ENCODE measurements at regions not wholly inside any gene's neighbourhood (a gene's known extent, or its start where the extent isn't known, plus 50 kb on each side); places are given as distances from the start of the nearest gene placed in this dataset.
"Not testable (repeated sequence)": the region's sequence is repeated elsewhere in the genome, so short reads cannot be mapped to it uniquely, and the experiment has no call there.

DNA sequence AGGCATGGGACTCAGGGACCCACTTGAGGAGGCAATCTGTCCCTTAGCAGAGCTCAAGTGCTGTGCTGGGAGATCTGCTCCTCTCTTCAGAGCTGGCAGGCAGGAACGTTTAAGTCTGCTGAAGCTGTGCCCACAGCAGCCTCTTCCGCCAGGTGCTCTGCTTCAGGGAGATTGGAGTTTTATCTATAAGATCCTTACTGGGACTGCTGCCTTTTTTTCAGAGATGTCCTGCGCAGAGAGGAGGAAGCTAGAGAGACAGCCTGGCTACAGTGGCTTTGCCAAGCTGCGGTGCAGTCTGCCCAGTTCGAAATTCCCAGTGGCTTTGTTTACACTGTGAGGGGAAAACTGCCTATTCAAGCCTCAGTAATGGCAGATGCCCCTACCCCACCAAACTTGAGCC is 329.8 kb downstream of the BMPER start:
- H3K27ac ChIP-seq (ENCODE audit: low read depth, low read length); H3K4me3 ChIP-seq (ENCODE audit: low read depth, low read length); H3K9ac ChIP-seq (ENCODE audit: low read length); H3K27me3 ChIP-seq (ENCODE audit: control insufficient read depth, insufficient read depth, low read length); H3K4me1 ChIP-seq (ENCODE audit: control insufficient read depth, insufficient read depth, low read length); H3K36me3 ChIP-seq (ENCODE audit: control insufficient read depth, insufficient read depth, low read length); H3K9me3 ChIP-seq (ENCODE audit: control insufficient read depth, insufficient read depth, low read depth, low read length): not testable (repeated sequence)

GRCh38 chr7:34236057-34236456 is 330.7 kb downstream of the BMPER start:
- no peak overlapping the region for H3K9ac ChIP-seq (ENCODE audit: low read length)
- H3K36me3 ChIP-seq (ENCODE audit: control insufficient read depth, insufficient read depth, low read length), result no peaks in the 10 kb centered on the region
- H3K27ac ChIP-seq (ENCODE audit: low read depth, low read length), result no peak overlapping the region
- H3K9me3 ChIP-seq (ENCODE audit: control insufficient read depth, insufficient read depth, low read depth, low read length), result no peaks in the 10 kb centered on the region
- H3K27me3 ChIP-seq (ENCODE audit: control insufficient read depth, insufficient read depth, low read length), result no peaks in the 10 kb centered on the region
- no peaks in the 10 kb centered on the region for H3K4me1 ChIP-seq (ENCODE audit: control insufficient read depth, insufficient read depth, low read length)
- no peak overlapping the region for H3K4me3 ChIP-seq (ENCODE audit: low read depth, low read length)

- no peak overlapping the region for H3K9ac ChIP-seq (ENCODE audit: low read length)
- H3K36me3 ChIP-seq (ENCODE audit: control insufficient read depth, insufficient read depth, low read length), result no peaks in the 10 kb centered on the region
- H3K27ac ChIP-seq (ENCODE audit: low read depth, low read length), result no peak overlapping the region
- H3K9me3 ChIP-seq (ENCODE audit: control insufficient read depth, insufficient read depth, low read depth, low read length), result no peaks in the 10 kb centered on the region
- no peaks in the 10 kb centered on the region for H3K27me3 ChIP-seq (ENCODE audit: control insufficient read depth, insufficient read depth, low read length)
- no peaks in the 10 kb centered on the region for H3K4me1 ChIP-seq (ENCODE audit: control insufficient read depth, insufficient read depth, low read length)
- H3K4me3 ChIP-seq (ENCODE audit: low read depth, low read length), result no peak overlapping the region
Observed at GRCh38 chr7:34236839-34237492, 331.6 kb downstream of the BMPER start.

DNA sequence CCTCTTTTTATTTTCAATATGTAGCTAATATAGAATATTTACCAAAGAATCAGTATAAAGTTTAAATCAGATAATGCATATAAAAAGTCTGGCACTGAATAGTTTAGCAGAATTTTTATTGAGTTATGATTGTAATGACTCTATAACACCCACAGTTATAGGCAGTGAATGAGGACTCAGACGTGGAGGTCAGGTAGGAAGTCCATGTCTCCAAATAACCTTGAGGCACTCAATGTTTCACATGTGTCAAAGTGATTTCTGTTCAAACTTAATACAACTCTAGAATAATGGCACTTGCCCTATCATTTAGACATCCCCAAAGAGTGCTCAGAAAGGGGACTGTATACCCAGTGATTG is 332.1 kb downstream of the BMPER start:
- H3K9me3 ChIP-seq (ENCODE audit: control insufficient read depth, insufficient read depth, low read depth, low read length), result no peaks in the 10 kb centered on the region
- no peak overlapping the region for H3K27ac ChIP-seq (ENCODE audit: low read depth, low read length)

GRCh38 chr7:34240417-34240816 is 335.1 kb downstream of the BMPER start:
- Histone ChIP-seq H3K36me3 (ENCODE audit: control insufficient read depth, insufficient read depth, low read length) (no peaks in the 10 kb centered on the region), H3K9ac (ENCODE audit: low read length) (no peak overlapping the region), H3K27me3 (ENCODE audit: control insufficient read depth, insufficient read depth, low read length) (no peaks in the 10 kb centered on the region), H3K9me3 (ENCODE audit: control insufficient read depth, insufficient read depth, low read depth, low read length) (no peaks in the 10 kb centered on the region), H3K4me3 (ENCODE audit: low read depth, low read length) (no peak overlapping the region), H3K4me1 (ENCODE audit: control insufficient read depth, insufficient read depth, low read length) (peaks cover 2% of the 10 kb centered on the region; the same call in 1 of the 2 replicates), H3K27ac (ENCODE audit: low read depth, low read length) (no peak overlapping the region)

More for the DNA sequence above, 332.1 kb downstream of the BMPER start:
- Histone ChIP-seq H3K27me3 (ENCODE audit: control insufficient read depth, insufficient read depth, low read length) (no peaks in the 10 kb centered on the region), H3K9ac (ENCODE audit: low read length) (no peak overlapping the region), H3K4me3 (ENCODE audit: low read depth, low read length) (no peak overlapping the region), H3K4me1 (ENCODE audit: control insufficient read depth, insufficient read depth, low read length) (no peaks in the 10 kb centered on the region), H3K36me3 (ENCODE audit: control insufficient read depth, insufficient read depth, low read length) (no peaks in the 10 kb centered on the region)

DNA sequence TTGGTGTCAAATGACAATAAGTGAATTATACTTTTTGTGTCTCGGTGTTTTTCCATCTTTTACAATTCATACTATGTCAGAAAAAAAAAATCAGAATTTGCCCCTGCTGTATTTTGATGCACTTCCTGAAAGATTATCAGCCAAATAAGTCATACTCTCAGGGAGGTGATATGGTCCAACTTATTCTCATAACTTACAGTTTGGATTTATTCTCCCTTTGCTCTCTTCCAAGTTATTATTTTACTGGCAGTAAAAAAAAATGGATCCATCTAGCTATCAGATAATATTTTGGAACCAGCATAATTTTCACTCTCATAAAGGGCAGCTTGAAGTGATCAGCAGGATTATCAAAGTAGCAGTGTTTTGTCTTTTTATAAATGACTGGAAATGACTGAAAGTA is 337.1 kb downstream of the BMPER start:
- no peak overlapping the region for H3K4me3 ChIP-seq (ENCODE audit: low read depth, low read length)
- H3K27me3 ChIP-seq (ENCODE audit: control insufficient read depth, insufficient read depth, low read length), result no peaks in the 10 kb centered on the region
- no peaks in the 10 kb centered on the region for H3K36me3 ChIP-seq (ENCODE audit: control insufficient read depth, insufficient read depth, low read length)
- H3K4me1 ChIP-seq (ENCODE audit: control insufficient read depth, insufficient read depth, low read length), result peaks cover 2% of the 10 kb centered on the region; the same call in 1 of the 2 replicates
- no peak overlapping the region for H3K9ac ChIP-seq (ENCODE audit: low read length)
- H3K27ac ChIP-seq (ENCODE audit: low read depth, low read length), result no peak overlapping the region
- no peaks in the 10 kb centered on the region for H3K9me3 ChIP-seq (ENCODE audit: control insufficient read depth, insufficient read depth, low read depth, low read length)

DNA sequence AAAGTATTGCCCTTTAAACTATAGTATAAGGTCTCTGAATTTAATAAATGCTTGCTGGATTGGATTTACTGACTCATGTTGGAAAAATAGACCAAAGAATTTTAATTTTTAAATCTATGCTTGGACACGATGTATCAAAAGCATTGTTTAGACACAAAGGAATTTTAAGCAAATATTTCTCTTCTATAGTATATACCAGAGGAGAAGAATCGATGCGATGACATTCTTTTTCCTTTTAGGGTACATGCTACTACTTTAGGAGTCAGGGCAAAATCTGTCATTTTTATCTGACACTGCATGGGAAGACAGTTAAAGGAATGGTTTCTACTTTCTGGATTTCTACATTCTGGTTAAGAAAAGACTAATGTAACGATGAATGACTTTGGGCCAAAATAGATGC is 339.9 kb downstream of the BMPER start:
- Histone ChIP-seq H3K4me3 (ENCODE audit: low read depth, low read length) (no peak overlapping the region), H3K9ac (ENCODE audit: low read length) (no peak overlapping the region), H3K36me3 (ENCODE audit: control insufficient read depth, insufficient read depth, low read length) (no peaks in the 10 kb centered on the region), H3K4me1 (ENCODE audit: control insufficient read depth, insufficient read depth, low read length) (peaks cover 2% of the 10 kb centered on the region; the same call in 1 of the 2 replicates), H3K27ac (ENCODE audit: low read depth, low read length) (no peak overlapping the region), H3K9me3 (ENCODE audit: control insufficient read depth, insufficient read depth, low read depth, low read length) (no peaks in the 10 kb centered on the region), H3K27me3 (ENCODE audit: control insufficient read depth, insufficient read depth, low read length) (no peaks in the 10 kb centered on the region)

DNA sequence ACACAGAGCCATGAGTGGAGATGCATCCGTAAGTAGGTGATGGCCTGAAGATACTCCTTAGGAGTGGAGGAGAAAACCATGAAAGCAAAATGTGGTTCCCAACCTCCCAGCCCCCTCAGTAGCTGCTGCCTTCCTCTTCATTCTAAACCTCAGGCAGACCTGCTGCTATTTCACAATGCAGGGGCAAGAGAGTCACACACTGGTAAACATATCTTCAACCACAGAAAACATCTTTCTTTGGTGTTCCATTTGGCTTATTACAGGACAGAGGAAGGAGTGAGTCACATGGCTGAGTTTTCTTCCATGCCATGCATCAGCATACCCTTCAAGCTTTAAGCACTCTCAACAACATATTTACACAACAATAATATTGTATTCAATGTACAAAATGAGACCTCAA is 342.1 kb downstream of the BMPER start:
- H3K4me3 ChIP-seq (ENCODE audit: low read depth, low read length), result no peak overlapping the region
- H3K9ac ChIP-seq (ENCODE audit: low read length), result no peak overlapping the region
- H3K36me3 ChIP-seq (ENCODE audit: control insufficient read depth, insufficient read depth, low read length), result no peaks in the 10 kb centered on the region
- no peak overlapping the region for H3K27ac ChIP-seq (ENCODE audit: low read depth, low read length)
- no peaks in the 10 kb centered on the region for H3K9me3 ChIP-seq (ENCODE audit: control insufficient read depth, insufficient read depth, low read depth, low read length)
- no peaks in the 10 kb centered on the region for H3K27me3 ChIP-seq (ENCODE audit: control insufficient read depth, insufficient read depth, low read length)
- peaks cover 2% of the 10 kb centered on the region; the same call in 1 of the 2 replicates for H3K4me1 ChIP-seq (ENCODE audit: control insufficient read depth, insufficient read depth, low read length)

DNA sequence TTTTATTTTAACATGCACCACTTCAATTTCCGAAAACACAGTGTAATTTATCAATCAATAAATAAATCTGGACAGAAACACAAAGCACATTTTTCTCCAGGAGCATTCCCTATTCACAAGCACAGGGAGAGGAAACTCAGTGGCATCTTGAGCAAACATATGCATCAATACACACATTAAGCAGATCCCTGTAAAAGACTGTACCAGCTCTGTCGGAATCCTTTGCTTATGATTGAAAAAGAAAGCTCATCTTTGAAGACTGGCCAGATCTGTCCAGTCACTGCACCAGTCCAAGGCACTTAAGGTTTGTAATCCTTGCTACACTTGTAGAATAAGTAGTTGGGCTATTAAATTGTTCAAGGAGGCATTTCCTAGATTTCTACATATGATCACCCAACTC is 343.9 kb downstream of the BMPER start:
- H3K4me1 ChIP-seq (ENCODE audit: control insufficient read depth, insufficient read depth, low read length), result peaks cover 2% of the 10 kb centered on the region; the same call in 1 of the 2 replicates
- H3K4me3 ChIP-seq (ENCODE audit: low read depth, low read length), result no peak overlapping the region
- H3K27ac ChIP-seq (ENCODE audit: low read depth, low read length), result no peak overlapping the region
- H3K9ac ChIP-seq (ENCODE audit: low read length), result no peak overlapping the region
- no peaks in the 10 kb centered on the region for H3K36me3 ChIP-seq (ENCODE audit: control insufficient read depth, insufficient read depth, low read length)
- no peaks in the 10 kb centered on the region for H3K27me3 ChIP-seq (ENCODE audit: control insufficient read depth, insufficient read depth, low read length)
- H3K9me3 ChIP-seq (ENCODE audit: control insufficient read depth, insufficient read depth, low read depth, low read length), result no peaks in the 10 kb centered on the region

GRCh38 chr7:34260279-34260678 is 354.9 kb downstream of the BMPER start:
- H3K27ac ChIP-seq (ENCODE audit: low read depth, low read length), result no peak overlapping the region
- H3K9me3 ChIP-seq (ENCODE audit: control insufficient read depth, insufficient read depth, low read depth, low read length), result no peaks in the 10 kb centered on the region
- H3K4me1 ChIP-seq (ENCODE audit: control insufficient read depth, insufficient read depth, low read length), result no peaks in the 10 kb centered on the region
- H3K9ac ChIP-seq (ENCODE audit: low read length), result no peak overlapping the region
- no peak overlapping the region for H3K4me3 ChIP-seq (ENCODE audit: low read depth, low read length)
- H3K36me3 ChIP-seq (ENCODE audit: control insufficient read depth, insufficient read depth, low read length), result no peaks in the 10 kb centered on the region
- H3K27me3 ChIP-seq (ENCODE audit: control insufficient read depth, insufficient read depth, low read length), result no peaks in the 10 kb centered on the region

DNA sequence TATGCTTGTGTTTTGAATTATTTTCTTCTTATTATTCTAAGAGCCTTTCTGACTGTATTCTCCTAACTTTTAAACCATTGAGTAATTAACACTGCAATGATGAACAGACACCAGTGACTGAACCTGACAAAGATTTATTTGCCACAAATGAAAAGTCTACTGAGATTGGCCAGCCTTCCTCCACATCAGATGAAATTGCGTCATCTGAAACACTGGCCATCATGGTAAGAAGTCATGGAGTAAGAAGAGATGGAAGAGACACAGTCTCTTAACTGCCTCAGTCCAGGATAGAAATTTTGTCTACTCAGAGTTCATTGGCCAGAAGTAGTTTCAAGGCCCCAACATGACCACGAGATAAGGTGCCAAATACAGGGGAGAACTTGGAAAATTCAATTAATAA is 357.8 kb downstream of the BMPER start:
- H3K9me3 ChIP-seq (ENCODE audit: control insufficient read depth, insufficient read depth, low read depth, low read length), result no peaks in the 10 kb centered on the region
- H3K27me3 ChIP-seq (ENCODE audit: control insufficient read depth, insufficient read depth, low read length), result no peaks in the 10 kb centered on the region

More for the DNA sequence above, 357.8 kb downstream of the BMPER start:
- Histone ChIP-seq H3K9ac (ENCODE audit: low read length) (no peak overlapping the region), H3K4me3 (ENCODE audit: low read depth, low read length) (no peak overlapping the region), H3K36me3 (ENCODE audit: control insufficient read depth, insufficient read depth, low read length) (no peaks in the 10 kb centered on the region), H3K27ac (ENCODE audit: low read depth, low read length) (no peak overlapping the region), H3K4me1 (ENCODE audit: control insufficient read depth, insufficient read depth, low read length) (peaks cover under 1% of the 10 kb centered on the region; the same call in 1 of the 2 replicates)

All from HUES6 (cell line).